Stimulated activated CD4-positive, alpha-beta T cell treated with anti-CD3 and anti-CD28 coated beads, Interleukin-15, amount 100 ng/mL, for 48 hours (primary cell): ENCODE measurements at regions not wholly inside any gene's neighbourhood (a gene's known extent, or its start where the extent isn't known, plus 50 kb on each side); places are given as distances from the start of the nearest gene placed in this dataset.
"Not testable (repeated sequence)": the region's sequence is repeated elsewhere in the genome, so short reads cannot be mapped to it uniquely, and the experiment has no call there.

Experiments used
- DNase-seq, 2 donors: peaks; one replicate each; pipeline ENCODE4 v3.0.0-alpha.2; 2020; ENCODE audit warnings: low read depth in 2 of 2

DNA sequence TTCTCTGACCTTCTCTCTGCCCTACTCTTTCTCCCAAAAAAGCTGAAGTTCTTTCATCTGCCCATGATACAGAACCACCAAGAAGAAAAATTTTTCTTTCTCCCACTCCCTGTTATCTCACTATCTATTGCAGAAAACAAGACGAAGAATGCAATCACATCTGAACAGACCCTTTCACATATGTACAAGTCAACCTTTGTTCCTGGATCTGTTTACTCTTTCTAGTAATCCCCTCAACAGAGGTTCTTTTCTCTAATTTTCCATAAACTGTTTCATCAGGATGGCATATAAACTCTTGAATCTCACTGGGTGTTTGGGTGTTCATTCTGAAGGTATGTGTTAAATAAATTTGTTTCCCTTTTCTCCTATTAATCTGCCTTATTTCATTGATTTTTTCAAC lies 1262.7 kb upstream of the NRXN1 start:
- DNase-seq = no peak

DNA sequence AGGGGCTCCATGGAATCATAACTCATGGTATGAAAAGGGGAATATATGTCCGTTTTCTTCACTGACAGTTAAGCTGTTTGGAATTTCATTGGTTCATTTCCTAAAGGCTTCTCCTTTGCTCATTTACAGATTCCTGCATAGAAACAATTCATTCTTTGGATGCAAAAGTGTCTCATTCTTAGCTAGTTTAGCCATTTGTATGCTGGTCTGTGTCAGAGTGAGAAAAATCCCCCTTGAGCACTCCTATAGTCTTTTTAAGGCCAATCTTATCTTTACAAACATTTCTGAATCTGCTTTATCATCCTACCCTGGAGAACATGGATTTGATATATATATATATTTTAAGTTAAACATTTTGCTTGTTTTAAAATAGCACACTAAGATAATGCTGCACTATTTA lies 1260.9 kb upstream of the NRXN1 start:
- no peak for DNase-seq

DNA sequence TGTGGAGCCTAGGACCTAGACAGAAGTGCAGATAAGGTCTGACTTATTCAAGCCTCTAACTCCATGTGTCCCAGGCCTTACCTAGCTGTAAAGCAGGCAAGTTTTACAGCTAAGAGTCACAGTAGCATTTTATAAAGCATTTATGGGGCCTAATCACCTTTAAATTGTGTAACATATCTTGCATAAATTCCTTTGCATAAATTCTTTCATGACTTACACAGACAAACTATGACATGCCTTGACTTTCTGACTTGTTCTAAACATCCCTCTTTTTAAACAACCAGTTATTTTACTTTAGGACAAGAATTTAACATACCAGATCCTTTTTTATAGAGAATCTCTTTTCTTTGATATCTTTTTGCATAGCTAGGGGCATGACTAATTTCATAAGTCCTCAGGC lies 1257.8 kb upstream of the NRXN1 start:
- DNase-seq = no peak

DNA sequence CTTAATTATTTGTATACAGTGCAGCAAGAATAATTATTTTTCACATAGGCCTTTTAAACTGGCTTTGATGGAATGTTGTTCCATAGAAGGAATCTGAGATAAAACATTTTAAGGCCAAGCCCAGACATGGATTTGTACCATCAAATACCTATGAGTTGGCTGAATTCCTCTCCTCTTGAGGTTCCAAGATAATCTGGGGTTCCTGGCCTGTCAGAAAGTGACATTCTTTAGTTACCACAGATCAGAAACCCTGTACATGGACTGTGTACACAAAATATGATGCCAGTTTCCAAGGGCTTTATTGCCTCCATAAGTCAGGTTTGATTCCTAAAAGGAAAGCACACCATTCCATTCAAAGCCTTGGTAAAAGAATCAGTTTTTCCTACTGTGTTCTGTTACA lies 1256.7 kb upstream of the NRXN1 start:
- DNase-seq = no peak

DNA sequence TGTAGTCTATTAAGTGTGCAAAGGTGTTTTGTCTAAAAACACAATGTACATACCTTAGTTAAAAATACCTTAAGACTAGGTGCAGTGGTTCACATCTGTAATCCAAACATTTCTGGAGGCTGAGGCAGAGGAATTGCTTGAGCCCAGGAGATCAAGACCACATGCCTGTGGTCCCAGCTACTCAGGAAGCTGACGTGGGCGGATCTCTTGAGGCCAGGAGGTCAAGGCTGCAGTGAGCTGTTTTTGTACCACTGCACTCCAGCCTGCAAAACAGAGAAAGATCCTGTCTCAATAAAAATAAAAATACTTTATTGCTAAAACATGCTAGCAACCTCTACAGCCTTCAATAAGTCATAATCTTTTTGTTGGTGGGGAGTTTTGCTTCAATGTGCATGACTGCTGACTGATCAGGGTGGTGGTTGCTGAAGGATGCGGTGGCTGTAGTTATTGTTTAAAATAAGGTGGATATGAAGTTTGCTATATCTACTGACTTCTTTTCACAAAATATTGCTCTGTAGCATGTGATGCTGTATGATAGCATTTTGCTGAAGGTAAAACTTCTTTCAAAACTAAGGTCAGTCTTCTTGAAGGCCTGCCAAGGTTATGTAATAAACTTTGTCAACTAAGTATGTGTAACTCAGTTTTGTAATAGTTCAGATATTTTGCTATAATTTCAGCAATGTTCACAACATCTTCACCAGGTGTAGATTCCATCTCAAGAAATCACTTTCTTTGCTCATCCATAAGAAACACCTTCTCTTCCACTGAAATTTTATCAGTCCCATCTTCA lies 1238.0 kb upstream of the NRXN1 start:
- DNase-seq = no peak

DNA sequence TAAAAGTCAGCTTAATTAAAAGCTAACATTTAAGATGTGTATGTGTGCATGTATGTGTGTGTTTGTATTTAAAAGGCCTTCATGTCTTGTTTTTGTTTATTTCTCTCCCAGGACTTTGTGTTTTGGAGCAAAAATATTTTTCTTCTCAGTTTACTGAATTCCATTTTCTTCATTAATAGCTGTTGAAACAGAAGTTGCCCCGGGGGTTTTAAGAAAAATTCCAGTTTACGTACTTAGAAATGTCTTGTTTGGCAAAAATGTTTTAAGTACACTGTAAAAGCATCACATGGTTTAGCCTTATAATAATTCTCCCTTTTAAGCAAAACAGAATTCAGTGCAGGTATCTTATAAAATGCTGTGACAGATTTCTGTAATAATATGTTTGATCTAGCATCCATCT lies 1233.0 kb upstream of the NRXN1 start:
- DNase-seq = no peak

DNA sequence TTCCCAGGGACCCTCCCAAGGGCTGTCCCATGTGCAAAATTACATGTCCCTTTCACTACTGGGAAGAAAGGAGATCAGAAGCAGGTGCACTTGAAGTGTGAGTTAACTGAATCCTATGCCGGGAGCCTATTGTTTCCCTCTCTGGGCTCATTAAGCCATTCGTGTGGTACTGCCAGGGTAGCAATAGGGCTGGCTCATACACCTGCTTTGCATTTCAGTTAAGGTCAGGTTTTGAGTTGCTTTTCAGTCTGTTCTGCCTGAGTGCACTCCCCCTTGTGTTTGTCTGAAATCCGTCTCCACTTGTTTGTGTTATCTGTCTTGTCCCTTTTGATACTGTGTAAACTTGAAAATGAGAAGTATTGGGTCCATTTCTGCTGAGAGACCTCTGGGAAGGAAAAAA lies 1232.6 kb upstream of the NRXN1 start:
- no peak for DNase-seq

DNA sequence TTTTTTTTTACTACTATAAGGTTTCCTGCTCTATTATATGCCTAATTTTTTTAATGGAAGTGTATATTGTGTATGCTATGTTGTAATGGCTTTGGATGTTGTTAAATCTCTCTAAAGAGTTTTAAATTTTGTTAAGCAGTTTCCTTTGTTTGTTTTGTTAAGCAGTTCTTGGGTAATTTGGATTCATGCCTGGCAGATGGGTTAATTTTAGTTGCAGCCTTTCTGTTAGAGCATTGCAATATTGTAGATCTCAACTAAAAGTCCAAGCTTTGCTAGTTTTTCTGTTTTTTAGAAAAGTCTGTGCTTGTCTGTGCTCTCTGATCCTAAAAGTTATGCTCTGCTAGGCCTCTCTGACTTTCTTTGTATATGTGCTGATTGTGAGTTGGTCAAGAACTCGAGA lies 1229.0 kb upstream of the NRXN1 start:
- DNase-seq = no peak

DNA sequence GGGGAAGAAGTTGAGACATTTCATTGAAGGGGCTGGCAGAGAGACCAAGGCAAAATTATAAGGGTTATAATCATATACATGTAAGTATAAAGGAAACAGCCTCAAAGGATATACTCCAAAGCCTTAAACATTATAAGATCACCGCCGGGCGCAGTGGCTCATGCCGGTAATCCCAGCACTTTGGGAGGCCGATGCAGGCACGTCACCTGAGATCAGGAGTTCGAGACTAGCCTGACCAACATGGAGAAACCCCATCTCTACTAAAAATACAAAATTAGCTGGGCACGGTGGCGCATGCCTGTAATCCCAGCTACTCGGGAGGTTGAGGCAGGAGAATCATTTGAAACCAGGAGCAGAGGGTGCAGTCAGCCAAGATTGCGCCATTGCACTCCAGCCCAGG lies 1227.0 kb upstream of the NRXN1 start:
- not testable (repeated sequence) for DNase-seq

DNA sequence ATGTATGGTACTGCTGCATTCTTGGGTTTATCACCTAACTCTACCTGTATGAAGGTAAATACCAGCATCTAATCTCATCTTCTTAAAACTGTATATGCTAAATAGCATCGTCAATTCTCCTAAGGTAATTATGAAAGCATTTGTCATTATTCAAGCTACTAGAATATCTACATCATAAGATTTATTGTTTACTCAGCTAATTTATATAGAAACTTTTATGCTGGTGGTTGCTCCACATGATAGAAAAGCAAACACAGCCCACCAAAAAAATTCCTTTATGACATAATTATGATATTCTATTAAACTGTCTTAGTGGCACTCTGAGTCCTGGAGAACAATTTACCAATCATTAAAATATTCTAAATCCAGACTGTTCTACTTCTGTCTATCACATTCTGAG lies 1226.1 kb upstream of the NRXN1 start:
- no peak for DNase-seq

DNA sequence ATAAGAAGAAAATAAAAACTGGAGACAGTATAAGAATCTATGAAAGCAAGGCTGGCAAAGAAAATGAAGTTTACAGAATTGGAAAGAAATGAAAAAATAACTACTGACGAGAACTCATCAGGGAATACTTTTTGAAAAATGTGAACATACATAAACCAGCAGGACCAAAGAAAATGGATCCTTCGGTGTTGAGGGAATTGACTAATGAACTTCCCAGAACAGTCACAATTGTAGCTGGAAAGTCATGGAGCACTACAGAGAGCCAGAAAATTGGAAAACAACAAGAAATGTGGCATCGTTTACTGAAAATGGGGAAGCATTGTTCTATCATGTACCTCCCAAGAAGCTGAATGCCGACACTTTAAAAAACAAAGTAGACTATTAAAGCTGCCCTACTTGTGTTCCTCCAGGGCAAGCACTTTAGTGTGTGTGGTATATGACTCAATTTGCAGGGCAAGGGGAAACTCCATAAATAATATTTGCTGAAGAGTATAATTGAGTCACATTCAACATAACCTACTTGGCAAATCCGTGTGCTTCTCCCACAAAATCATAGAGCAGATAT lies 1221.6 kb upstream of the NRXN1 start:
- no peak for DNase-seq

DNA sequence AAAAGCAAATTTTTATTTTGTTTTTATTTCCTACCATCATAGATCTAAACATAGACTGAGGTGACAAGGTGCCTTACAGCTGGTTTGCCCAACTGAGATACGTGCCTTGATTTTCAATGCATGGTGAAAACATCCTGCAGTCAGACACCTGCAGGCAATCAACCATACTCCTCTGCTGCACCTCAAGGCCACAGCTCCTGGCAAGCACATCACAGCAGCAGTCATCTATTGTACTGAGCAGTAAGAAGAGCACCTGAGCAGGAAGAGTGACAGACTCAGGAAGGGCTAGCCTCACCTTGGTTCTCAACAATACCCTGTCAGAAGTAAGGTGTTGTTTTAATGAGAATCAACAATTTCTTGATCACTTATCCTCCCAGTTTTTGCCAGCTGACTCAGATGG lies 1206.8 kb upstream of the NRXN1 start:
- DNase-seq = no peak

DNA sequence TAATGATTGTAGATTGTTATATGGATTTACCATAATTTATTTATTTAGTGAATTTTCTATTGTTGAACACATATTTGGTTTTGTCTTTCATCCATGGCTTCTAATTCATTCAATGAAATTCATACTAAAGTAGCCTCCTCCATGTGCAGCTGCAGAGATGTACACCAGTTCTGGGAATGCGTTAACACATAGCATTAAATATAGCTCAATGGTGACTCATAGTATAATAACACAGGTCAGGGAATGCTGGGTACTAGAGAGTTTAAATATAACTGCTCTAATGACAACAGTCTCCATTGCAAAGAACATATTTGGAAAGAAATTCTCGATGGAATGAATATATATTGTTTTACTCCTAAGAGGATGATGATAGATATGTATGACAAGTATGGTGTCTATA lies 1190.2 kb upstream of the NRXN1 start:
- DNase-seq = no peak

DNA sequence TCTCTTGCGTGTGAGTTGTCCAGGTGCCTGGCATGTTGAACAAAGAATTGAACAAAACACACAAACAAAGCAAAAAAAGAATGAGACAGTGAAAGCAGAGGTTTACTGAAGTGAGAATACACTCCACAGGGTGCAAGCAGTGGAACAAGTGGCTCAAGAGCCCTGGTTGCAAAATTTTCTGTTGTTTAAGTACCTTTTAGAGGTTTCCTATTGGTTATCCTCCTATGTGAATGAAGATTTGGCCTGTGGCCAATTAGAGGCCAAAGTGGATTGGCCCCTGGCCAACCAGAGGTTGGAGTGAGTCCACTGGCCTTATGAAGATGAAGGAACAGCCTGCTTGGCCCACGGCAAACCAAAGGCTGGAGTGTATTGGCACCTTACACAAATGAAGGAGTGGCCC lies 1188.5 kb upstream of the NRXN1 start:
- DNase-seq = no peak

DNA sequence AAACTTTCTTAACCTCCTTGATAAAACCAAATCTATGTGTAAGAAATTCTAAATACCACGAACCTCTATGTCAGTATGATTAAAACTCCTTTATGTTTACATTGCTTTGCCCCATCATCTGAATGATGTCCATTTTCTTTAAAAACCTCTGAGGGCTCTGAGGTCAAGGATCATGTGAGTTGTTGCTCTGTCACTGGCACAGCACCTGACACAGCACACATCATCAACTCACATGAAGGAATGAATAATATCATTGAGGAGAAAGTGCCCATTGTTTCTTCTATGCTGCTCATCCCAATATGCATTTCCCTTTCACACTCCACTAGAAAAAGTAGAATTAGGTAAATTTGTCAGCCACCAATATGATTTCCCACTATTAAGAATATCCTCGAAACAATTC lies 1178.7 kb upstream of the NRXN1 start:
- no peak for DNase-seq

DNA sequence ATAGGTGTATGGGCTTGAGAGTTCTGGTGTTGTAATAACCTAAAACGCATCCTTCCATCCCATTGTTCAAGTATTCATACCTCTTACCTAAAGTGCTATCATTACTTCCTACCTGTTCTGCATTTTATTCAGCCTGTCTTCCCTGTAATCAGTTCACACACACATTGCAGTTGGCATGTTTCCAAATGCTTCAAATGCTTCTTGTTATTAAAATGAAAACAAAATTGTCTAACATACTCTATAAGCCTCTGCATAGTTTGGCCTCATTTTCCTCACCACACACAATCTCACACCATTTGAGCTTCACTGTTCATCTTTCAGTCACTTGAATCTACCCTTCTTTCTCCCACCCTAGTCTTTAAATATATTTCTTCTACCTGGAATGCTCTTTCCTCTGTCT lies 1178.2 kb upstream of the NRXN1 start:
- DNase-seq = no peak

DNA sequence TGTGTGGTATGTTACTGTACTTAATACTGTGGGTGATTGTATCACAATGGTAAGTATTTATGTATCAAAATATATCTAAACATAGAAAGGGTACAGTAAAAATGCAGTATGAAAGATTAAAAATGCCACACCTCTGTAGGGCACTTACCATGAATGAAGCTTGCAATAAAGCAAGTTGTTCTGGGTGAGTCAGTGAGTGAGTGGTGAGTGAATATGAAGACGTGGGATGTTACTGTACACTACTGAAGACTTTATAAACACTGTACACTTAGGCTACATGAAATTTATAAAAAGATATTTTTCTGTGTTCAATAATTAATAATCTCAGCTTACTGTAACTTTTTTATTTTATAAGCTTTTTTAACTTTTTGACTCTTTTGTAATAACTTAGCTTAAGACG lies 1162.4 kb upstream of the NRXN1 start:
- DNase-seq = no peak

DNA sequence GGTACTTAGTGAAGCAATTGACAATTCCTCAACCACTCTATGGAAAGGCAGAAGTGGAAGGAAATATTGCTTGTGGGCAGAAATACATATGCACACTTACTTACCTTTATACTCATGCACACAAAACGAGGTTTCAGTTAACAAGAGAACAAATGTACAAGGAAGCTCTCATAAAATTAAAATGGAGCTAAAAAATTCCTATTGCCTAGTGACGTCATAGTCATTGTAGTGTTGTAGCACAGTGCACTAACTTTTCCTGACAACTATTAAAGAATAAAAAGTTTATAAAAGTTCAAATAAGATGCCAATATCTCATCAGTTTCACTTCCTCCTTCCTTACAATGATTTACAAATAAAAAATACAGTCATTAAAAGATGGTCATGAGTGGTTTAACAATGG lies 1161.9 kb upstream of the NRXN1 start:
- DNase-seq = no peak

DNA sequence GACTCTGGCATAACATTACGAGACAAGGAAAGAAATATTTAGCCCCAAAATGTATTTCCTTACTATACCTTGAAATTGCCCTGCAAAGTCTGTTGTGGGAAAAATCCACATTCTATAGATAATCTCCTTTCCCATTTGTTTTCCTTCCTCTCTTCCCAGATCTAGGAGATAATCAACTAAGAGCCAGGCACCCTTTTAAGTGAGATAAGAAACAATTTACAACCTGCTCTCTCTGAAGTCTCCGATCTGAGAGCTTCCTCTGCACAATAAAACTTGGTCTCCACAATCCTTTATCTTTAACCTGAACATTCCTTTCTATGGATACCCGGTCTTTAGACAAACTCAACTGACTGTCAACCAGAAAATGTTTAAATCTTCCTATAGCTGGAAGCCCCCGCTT lies 1160.7 kb upstream of the NRXN1 start:
- DNase-seq = no peak

DNA sequence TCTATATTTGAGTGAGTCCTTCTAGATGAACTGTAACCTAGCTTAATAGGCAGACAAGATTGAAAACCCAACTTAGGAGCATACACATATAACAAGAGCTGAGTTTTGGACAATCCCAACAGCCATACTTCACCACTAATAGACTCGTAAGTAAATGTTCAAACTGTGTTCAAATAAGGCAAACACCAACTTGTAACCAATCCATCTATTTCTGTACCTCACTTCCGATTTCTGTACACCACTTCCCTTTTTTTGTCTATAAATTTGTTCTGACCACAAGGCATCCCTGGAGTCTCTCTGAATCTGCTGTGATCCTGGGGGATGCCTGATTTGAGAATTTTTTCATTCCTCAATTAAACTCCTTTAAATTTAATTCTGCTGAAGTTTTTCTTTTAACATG lies 1149.1 kb upstream of the NRXN1 start:
- DNase-seq = no peak

DNA sequence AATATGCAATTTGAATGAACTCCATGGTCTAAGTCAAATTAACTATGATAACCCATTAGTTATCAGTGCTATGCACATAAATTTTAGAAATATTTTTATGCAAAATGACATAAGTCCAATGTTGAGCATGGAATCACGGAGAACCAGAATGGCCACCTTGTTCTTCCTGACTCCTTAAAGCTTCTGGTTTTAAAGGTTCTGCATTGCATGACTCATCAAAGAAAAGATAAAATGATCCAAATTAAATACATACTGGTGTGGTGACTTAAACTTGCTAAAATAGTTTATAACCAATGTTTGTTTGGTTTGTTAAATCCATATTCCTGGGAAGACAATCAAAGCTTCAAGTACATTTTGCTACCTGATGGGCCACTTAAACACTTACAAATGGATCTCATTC lies 1146.9 kb upstream of the NRXN1 start:
- no peak for DNase-seq

DNA sequence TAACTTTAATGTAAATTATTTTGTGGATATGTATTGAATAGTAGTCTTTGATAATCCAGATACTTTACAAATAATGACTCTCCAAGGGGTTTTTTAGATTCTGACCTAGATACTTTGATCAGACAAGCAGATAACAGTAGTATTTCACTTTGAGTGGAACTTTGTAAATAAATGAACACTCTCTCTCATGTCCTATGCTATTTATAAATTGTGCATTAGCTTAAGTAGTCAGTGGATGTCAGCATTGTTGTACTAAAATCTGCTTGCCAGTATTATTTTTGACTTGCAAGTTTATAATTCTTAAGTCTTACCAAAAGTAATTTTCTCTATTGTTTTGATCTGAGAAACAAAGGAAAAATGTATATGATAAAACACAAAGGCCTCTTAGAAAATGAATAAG lies 1113.1 kb upstream of the NRXN1 start:
- no peak for DNase-seq

DNA sequence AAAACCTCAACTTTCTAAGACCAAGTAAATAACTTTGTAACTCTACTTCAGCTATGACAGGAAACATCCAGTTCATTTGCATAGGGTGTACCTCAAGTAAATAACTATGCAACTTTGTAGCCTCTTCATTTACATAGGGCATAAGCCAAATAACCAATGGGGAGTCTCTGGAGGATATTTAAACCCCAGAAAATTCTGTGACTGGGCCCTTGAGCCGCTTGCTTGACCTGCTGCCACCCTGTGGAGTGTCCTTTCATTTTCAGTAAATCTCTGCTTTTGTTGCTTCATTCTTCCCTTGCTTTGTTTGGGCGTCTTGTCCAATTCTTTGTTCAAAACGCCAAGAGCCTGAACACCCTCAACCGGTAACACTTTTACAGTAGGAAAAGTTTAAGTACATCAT lies 1112.7 kb upstream of the NRXN1 start:
- DNase-seq = no peak

DNA sequence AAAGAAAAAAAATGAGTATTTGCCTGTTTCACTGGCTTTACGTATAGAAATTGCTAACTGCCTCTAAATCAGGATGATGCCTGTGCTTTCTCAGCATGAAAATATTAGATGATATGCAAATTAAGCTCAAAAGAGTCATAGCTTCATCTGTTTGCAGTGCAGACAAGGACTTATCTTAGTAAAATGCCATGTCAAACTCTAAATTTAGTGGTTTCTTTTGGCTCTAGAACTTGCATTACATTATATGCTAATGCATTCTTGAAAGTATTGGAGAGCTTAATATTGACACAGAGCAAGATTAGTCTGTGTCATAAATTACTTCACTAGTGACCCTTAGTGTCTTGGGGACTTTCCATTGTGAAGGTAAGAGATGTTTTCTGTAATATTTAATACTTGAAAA lies 1109.1 kb upstream of the NRXN1 start:
- DNase-seq = no peak
